ENCODE measurements at regions not wholly inside any gene's neighbourhood (a gene's known extent, or its start where the extent isn't known, plus 50 kb on each side); places are given as distances from the start of the nearest gene placed in this dataset.
"Not testable (repeated sequence)": the region's sequence is repeated elsewhere in the genome, so short reads cannot be mapped to it uniquely, and the experiment has no call there.

DNA sequence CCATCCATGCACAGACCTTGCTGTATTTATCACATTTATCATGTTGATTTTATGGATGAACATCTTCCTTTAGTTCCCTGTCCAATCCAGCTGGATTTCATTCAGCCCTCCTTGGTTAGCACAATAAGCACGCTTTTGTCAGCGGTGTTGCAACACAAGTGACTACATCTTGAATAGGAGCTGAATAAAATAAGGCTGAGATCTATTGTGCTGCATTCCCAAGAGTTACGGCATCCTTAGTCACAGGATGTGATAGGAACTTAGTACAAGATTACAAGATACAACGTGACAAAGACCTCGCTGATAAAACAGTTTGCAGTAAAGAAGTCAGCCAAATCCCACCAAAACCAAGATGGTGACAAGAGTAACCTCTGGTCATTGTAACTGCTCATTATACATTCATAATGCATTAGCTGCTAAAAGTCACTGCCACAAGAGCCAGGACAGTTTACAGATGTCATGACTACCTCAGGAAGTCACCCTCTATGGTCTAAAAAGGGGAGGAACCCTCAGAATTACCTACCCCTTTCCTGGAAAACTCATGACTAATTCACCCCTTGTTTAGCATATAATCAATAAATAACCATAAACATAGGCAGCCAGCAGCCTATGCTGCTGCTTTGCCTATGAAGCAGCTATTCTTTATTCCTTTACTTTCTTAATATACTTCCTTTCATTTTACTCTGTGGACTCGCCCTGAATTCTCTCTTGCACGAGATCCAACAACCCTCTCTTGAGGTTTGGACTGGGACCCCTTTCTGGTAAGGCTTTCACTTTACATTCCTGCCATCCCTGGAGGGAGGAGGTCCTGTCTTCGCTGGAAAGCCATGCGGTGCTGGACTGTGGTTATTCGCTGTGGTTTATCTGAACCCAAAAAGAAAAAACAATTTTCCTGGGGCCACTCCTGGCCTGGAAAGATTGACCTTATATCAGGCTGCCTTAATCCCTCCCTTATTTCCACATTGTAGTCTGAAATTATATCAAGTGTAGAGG is 522.6 kb upstream of the AMELY start:
- DNase-seq (no peak), ATAC-seq (no peak)
- intact Hi-C loops (cut with micrococcal nuclease), result no loop called here

DNA sequence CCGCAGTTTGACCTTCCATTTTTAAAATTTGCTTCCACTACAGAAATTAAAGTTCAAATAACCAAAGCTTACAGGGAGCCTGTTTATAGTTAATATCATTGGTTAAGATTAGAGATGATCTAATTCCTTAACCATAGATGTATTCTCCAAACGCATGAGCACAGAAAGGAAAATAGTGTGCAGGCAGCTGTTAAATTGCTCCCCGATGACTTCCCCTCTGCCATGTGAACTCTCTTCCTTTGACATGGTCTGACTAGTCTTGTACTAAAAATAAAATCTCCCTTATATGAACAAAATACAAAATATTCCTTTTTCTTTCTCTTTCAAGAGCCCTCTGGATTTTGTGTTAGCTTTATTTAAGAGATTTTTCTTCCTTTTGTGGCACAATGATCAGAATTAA is 507.6 kb upstream of the AMELY start:
- DNase-seq (no peak), ATAC-seq (no peak)

DNA sequence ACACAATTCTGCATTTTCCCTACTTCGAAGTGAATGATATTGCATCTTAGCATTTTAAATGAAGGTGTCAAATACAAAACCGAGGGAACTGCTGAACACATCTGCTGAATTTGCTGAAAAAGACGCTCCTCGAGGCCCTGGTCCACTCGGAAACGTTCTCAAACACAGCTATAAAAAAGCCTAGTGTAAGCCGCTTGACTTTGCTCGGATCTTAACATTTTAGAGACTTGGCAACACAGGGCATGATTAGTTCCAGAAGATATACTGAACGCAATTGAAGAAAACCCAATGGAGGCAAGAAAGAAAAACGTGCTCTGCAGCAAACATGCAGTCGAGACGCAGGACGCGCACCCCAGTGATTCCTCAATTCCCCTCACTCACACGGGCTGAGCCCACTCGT is 506.4 kb upstream of the AMELY start:
- ATAC-seq (no peak), DNase-seq (no peak)
- intact Hi-C loops (cut with micrococcal nuclease), result no loop called here

More for the DNA sequence above, 507.6 kb upstream of the AMELY start:
- intact Hi-C loops (cut with micrococcal nuclease), result no loop called here

DNA sequence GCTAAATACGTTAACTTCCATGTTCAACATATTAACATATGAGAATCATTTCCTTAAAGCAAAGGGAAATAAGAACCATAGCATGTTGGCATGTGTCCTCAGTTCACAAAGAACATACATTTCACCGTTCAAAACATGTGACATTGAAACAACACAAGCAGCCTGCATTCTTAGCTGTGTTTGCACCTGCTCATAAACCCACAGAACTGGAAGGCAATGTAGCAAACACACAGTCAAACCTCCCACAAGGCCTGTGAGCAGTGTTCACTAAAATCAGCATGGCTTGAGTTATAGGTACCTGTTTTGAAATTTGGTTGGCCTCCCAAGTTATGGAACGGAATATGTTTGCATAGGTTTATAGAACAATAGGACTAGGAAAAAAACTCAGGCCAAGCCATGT is 504.9 kb upstream of the AMELY start:
- intact Hi-C loops (cut with micrococcal nuclease), result no loop called here
- DNase-seq (no peak), ATAC-seq (no peak)

DNA sequence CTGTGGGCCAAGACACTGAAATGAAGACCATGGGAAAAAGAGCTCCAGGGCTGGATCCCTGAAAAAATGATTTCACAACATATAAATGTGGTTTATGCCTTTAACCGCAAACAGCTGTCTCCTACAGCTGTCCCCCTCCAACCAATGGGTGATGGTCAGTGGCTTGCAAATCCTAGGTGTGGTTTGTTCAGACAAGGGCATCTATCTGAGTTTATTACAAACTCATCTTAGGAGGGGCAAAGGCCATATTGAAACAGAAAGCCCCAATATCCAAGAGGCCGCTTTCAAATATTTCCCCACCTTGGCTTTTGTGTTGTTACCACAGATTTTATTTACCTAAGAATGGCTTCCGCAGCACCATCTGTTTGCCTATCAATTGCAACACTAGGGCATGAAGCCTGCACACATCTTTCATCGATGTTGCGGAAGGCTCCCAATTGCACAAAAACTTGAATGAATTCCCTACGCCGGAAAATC is 503.6 kb upstream of the AMELY start:
- no peak for ATAC-seq

DNA sequence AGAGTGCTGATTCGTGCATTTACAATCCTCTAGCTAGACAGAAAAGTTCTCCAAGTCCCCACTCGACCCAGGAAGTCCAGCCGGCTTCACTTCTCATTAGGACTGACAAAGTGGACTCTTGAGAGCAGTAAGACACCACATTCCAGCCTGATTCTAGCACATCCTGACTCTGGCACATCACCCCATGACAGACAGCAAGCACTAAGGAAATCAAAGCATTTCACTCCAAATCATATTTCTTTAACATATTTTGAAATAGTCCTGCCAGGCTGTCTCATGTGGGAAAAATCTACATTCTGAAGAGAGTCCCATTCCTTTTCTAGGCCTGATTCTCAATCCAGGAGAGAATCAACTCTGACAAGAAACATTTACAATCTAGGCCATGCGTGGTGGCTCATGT is 478.5 kb upstream of the AMELY start:
- DNase-seq, result no peak
- ATAC-seq, result no peak
- intact Hi-C loops (cut with micrococcal nuclease), result no loop called here

More for the DNA sequence above, 503.6 kb upstream of the AMELY start:
- no peak for DNase-seq
- intact Hi-C loops (cut with micrococcal nuclease), result no loop called here

DNA sequence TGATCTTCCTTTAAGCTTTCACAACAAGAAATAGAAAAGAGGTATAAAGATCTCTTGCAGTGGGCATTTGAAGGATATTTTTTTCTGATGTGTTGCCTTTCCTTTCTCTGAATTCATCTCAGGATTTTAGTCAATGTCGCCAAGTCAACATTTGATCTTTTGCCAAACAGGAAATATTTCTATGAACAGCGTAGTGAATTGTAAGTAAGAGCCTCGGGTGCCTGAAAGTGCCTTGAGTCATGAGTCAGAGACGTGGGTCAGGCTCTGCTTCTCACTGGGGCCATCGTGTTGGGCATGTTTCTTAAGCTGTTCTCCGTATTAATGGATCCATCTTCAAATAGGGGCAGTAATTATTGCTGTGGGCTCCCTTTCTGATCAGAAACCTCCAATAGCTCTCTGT is 471.4 kb upstream of the AMELY start:
- no peak for DNase-seq
- ATAC-seq, result peak; percentile 25
- intact Hi-C loops (cut with micrococcal nuclease), result no loop called here

DNA sequence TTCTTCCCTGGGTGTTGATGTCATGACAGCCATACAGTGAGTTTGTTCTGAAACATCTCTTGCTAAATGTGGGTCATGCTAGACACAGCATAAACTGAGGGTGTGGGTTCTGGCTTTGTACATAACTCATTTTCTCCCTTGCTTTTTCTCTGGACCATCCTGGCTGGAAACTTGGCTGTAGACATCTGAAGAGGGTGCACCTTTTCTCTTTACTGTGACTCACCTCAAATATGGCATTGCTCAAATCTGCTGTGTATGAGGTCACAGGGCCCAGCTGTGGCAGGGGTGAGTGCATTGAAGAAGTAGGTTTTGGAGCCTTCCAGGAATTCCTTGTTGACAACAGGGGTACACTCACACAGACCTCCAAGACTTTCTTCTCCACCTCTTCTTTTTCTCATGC is 465.5 kb upstream of the AMELY start:
- DNase-seq, result no peak
- ATAC-seq, result no peak
- intact Hi-C loops (cut with micrococcal nuclease), result no loop called here

DNA sequence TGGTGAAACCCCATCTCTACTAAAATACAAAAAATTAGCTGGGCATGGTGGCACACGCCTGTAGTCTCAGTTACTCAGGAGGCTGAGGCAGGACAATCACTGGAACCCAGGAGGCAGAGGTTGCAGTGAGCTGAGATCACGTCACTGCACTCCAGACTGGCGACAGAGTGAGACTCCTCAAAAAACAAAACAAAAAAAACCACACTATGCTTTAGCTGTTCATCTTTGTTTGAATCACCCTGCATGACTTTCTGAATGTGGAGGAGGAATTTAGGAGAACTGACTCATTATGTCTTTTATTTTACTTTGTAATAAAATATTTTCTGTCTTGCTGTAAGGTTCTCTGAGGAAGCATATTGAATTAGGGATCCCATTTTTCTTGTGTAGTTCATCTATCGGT is 462.9 kb upstream of the AMELY start:
- ATAC-seq; DNase-seq; intact Hi-C loops (cut with micrococcal nuclease): not testable (repeated sequence)

DNA sequence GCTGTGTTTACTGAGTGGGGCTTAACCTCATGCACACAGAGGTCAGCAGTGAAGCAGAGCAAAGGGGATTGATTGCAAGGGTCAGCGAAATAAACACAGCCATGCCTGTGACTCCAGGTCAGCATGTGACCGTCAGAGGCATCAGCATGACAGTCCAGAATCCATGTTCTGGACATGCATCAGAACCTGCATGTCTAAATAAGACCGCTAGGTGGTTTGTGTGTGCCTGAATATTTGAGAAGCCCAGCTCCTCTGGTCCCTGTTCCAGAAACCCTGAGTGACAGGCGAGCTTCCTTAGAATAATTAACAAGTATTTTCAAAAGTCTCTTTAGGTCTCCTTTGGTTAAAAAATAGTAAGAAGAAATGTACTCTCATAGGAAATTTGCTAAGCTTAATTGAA is 460.4 kb upstream of the AMELY start:
- intact Hi-C loops (cut with micrococcal nuclease); ATAC-seq; DNase-seq: not testable (repeated sequence)

DNA sequence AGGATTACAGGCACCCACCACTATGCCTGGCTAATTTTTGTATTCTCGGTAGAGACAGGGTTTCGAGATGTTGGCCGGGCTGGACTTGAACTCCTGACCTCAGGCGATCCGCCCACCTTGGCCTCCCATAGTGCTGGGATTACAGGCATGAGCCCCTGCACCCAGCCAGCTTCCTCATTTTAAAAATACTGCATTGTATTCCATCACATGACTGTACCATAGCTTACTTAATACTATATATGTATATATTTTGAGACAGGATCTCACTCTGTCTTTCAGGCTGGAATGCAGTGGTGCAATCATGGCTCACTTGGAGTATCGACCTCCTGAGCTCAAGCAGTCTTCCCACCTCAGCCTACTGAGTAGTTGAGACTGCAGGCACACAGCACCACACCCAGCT is 459.5 kb upstream of the AMELY start:
- intact Hi-C loops (cut with micrococcal nuclease); DNase-seq; ATAC-seq: not testable (repeated sequence)

DNA sequence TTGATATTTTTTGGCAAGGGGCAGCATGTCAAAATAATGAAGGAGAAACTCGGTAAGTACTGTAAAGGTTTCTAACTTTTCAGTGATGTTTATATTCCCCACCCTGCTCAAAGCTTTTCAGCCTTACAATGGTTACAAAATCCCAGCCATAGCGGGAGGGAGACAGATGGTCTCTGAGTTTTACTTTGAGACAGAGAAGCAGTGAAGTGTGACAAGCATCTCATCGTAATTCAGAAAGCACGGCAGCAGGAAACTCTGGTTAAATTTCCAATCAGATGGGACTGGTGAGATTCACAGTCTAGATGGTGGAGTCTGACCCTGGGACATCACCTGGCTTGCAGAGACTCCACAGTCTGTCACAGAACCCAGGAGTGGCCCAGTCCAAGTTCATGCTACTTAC is 448.0 kb upstream of the AMELY start:
- ATAC-seq (no peak), DNase-seq (no peak)
- intact Hi-C loops (cut with micrococcal nuclease), result no loop called here

DNA sequence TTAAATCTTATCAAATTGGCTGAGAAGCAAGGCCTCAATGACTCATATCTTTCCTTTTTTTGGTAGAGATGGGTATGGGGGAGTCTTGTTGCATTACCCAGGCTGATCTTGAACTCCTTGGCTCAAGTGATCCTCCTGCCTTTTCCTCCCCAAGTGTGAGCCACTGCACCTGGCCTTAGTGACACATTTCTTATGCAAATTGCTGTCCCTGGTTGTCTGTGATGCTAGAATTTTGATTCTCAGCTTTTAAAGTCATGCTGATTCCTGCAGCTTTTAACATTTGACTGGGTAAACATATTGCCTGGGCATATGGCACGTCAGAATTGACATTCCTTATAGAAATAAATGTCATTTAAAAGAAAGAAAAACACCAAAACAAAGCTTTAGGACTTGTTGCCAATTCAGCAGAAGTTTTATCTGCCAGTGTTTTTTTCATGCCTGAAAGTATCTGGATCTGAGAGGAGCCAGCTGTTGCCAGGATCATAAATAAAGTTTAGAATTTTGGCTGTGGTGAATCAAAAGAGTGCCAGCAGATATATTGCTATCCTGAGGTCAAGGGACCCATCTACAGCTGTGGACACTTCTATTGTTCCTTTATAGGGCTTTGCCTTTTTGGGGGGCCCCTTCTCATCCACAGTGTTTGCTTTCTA is 446.7 kb upstream of the AMELY start:
- DNase-seq, result no peak
- no peak for ATAC-seq
- intact Hi-C loops (cut with micrococcal nuclease), result no loop called here

DNA sequence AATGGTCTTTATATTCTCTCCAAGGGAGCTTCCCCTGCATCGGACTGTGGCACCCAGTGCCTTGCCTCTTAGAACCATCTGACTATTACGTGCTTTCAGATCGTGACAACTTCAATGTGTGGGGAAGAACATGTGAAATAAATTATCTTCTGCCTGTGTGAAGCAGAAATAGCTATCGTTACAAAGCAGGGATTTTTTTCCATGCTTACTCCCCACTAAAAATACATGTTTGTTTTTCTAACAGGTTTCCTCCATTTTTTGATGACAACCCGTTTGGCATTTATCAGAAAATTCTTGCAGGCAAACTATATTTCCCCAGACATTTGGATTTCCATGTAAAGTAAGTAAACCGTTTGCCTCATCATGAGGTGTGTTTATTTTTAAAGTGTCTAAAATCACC is 444.3 kb upstream of the AMELY start:
- intact Hi-C loops (cut with micrococcal nuclease); DNase-seq; ATAC-seq: not testable (repeated sequence)

DNA sequence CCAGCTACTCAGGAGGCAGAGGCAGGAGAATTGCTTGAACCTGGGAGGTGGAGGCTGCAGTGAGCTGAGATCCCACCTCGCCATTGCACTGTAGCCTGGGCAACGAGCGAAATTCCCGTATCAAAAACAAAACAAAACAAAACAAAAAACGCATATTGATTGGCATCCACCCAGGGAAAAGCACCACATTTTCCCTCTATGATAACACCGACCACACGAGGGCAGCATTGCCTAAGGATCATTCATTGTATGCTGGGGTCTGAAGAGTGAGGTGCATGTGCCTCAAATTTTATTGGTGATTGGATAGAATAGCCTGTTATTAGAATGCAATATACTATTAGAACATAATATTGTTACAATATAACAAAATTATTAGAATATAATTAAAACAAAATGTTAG is 433.1 kb upstream of the AMELY start:
- ATAC-seq, result peak; percentile 40
- peak; percentile 32 for DNase-seq
- intact Hi-C loops (cut with micrococcal nuclease), result no loop called here

DNA sequence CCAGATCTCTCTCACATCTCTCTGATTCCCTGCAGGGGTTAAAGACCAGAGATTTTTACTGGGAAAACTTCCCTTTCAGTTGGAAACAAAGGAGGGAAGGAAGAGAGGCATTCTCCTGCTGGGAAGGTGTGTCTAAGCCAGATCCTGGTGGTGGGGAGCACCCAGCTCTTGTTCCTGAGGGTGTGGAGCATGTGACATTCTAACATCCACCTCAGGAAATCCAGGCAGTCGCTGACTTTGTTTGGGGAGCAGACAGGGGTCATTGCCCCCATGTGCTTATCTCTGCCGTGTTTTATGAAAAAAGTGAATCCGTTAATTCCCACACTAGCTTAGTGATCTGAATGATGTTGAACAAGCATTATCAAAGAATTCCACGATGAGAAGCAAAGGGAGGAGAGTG is 431.7 kb upstream of the AMELY start:
- ATAC-seq, result peak; percentile 35
- DNase-seq, result no peak
- intact Hi-C loops (cut with micrococcal nuclease), result no loop called here

DNA sequence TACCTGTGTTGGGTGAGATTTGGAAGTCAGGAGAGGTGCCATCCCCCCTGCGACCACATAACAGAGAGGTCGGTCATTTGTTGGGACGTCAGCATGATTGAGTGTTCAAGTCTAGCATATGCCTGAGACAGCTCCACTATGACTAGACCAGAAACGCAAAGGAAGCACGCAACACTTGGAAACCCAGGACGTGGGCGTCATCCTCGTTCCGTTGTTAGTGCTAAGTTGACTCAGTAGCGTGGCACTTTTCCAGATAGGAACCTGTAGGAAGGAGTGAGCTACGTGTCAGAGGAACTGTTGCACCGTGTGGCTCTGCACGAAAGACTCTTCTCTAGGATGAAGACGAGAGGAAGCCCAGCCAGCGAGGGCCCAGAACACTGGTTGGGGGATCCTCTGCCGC is 431.2 kb upstream of the AMELY start:
- intact Hi-C loops (cut with micrococcal nuclease); ATAC-seq; DNase-seq: not testable (repeated sequence)

DNA sequence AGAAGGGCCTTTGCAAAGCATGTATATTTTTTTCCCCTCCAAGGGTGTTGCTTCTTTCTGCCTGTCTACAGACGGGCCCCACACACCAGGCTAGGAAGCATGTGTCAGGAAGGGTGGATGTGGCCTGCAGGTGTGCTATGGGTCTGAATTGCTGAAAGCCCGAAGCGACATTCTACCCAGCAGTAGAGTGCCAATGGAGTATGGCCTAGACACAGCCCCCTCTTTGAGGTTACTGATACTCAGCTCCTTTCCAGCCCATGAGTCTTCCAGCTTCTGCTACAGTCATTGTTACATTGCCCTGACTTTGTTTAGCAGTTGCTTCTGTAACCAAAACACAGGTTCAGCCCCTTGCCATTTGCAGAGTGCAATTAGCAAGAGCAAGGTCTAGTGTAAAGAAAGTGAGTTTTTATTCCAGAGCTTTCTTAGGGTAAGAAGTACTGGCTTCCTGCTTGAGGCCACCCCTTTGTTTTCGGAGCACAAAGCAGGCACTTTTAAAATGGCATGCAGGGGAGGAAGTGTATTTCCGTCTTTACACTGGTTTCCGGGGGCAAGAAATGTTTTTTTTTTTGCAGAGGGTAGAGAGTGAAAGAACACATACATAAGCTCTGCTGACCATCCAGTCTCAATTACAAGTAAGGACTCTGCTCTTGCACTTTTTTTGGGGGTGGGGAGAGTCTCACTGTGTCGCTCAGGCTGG is 428.0 kb upstream of the AMELY start:
- intact Hi-C loops (cut with micrococcal nuclease), result no loop called here
- no peak for ATAC-seq
- no peak for DNase-seq

DNA sequence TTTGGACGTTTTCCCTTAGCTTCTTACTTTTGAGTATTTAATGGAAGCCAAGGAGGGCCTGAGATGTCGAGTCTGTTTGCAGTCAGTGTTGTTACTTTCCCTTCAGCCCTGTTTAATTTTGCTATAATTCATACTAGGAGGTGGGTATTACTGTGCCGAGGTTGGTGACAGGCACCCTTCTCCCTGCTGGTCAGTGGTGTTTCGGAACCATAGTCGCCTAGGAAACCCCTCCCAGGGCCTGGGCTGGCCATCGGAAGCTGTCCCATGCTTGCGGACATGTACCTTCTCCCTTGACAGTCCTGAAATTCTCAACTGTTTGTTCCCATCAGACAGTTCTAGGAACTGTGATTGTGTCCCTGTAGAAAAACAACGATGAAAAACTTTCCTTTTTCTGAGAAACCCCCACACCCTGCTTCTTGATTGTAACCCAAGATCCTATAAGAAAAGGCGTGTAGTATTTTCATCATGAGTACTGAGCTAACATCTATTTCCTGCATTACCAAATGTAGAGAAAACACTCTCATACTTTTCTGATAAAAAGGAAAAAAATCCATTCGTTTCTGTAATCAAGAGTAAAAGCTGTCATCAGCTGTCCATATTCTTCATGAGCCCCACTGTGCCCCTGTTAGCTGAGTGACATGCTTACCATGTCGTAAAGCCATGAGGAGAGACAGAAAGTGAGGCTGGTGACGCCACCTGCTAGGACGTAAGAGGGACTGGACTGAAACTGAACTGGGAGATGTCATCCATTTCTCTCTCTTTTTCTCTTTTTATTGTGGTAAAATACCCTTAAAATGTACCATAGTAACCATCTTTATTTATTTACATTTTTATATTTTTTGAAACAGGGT is 424.7 kb upstream of the AMELY start:
- ATAC-seq, result no peak
- no peak for DNase-seq
- intact Hi-C loops (cut with micrococcal nuclease), result no loop called here
